ENCODE measurements at regions not wholly inside any gene's neighbourhood (a gene's known extent, or its start where the extent isn't known, plus 50 kb on each side); places are given as distances from the start of the nearest gene placed in this dataset.
A peak's percentile ranks its signal among the peaks of the same experiment; 100 is the strongest.

GRCh38 chr7:25714013-25714412 is 438.0 kb upstream of the NFE2L3 start:
- 82 to 87% methylated on average over 5 of the region's 5 CpGs for WGBS, 2 donors
- intact Hi-C loops (cut with DNase I), result no loop called here

DNA sequence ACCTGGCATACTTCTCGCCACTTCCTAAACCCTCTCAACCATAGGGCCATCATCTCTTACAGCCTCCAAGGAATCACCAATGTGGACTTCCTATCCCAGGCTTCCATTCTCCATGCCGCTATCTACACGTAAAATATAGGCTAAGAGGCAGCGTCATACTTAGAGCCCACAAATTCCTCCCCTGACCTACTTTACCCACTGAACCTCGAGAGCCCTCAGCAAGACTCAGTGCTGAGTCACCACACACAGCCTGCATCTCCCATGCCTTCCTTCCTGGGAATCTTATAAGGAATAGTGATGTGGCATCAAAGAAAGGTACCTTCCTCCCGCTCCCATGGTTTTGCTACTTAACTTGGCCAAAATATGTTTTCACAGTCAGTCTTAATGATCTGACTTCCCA is 435.6 kb upstream of the NFE2L3 start:
- 89 to 90% methylated on average over 6 of the region's 6 CpGs for WGBS, 2 donors
- TF ChIP-seq POLR2AphosphoS5 (IDR thresholded peaks at IDR 0.05), result no peak
- TF ChIP-seq EP300 (IDR thresholded peaks at IDR 0.05), result no peak
- no peak for TF ChIP-seq POLR2A (IDR thresholded peaks at IDR 0.05)
- TF ChIP-seq, protein P1, sequence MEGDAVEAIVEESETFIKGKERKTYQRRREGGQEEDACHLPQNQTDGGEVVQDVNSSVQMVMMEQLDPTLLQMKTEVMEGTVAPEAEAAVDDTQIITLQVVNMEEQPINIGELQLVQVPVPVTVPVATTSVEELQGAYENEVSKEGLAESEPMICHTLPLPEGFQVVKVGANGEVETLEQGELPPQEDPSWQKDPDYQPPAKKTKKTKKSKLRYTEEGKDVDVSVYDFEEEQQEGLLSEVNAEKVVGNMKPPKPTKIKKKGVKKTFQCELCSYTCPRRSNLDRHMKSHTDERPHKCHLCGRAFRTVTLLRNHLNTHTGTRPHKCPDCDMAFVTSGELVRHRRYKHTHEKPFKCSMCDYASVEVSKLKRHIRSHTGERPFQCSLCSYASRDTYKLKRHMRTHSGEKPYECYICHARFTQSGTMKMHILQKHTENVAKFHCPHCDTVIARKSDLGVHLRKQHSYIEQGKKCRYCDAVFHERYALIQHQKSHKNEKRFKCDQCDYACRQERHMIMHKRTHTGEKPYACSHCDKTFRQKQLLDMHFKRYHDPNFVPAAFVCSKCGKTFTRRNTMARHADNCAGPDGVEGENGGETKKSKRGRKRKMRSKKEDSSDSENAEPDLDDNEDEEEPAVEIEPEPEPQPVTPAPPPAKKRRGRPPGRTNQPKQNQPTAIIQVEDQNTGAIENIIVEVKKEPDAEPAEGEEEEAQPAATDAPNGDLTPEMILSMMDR (IDR thresholded peaks at IDR 0.05), result no peak
- intact Hi-C loops (cut with DNase I), result no loop called here

More at GRCh38 chr7:25714013-25714412, 438.0 kb upstream of the NFE2L3 start:
- no peak for TF ChIP-seq EP300 (IDR thresholded peaks at IDR 0.05)
- no peak for TF ChIP-seq POLR2AphosphoS5 (IDR thresholded peaks at IDR 0.05)
- TF ChIP-seq, protein P1 (IDR thresholded peaks at IDR 0.05), result no peak
- no peaks in the 10 kb centered on the region for H3K27me3 ChIP-seq
- H3K4me1 ChIP-seq, result peaks cover 0 to 63% (median 47%) of the 10 kb centered on the region in 4 donors
- no peak for DNase-seq
- no peaks in the 10 kb centered on the region for H3K9me3 ChIP-seq
- H3K27ac ChIP-seq, result peak overlapping the region in 1 of 4 donors; percentile 39
- no peaks in the 10 kb centered on the region for H3K36me3 ChIP-seq
- H3K4me3 ChIP-seq, result no peak overlapping the region

GRCh38 chr7:25718596-25718995 is 433.4 kb upstream of the NFE2L3 start:
- Histone ChIP-seq H3K4me3 (no peak overlapping the region), H3K27ac (peak overlapping the region in 2 of 4 donors; percentile 8 to 27), H3K9me3 (no peaks in the 10 kb centered on the region), H3K36me3 (no peaks in the 10 kb centered on the region), H3K4me1 (peaks cover 0 to 51% (median 32%) of the 10 kb centered on the region in 4 donors), H3K27me3 (no peaks in the 10 kb centered on the region)
- no peak for DNase-seq
- 79 to 89% methylated on average over 4 of the region's 4 CpGs for WGBS, 2 donors
- TF ChIP-seq EP300 (IDR thresholded peaks at IDR 0.05), result no peak
- no peak for TF ChIP-seq POLR2AphosphoS5 (IDR thresholded peaks at IDR 0.05)
- TF ChIP-seq, protein P1 (IDR thresholded peaks at IDR 0.05), result no peak
- no peak for TF ChIP-seq POLR2A (IDR thresholded peaks at IDR 0.05)
- intact Hi-C loops (cut with DNase I), result no loop called here

More for the DNA sequence above, 435.6 kb upstream of the NFE2L3 start:
- Histone ChIP-seq H3K9me3 (no peaks in the 10 kb centered on the region), H3K4me1 (peaks cover 0 to 62% (median 46%) of the 10 kb centered on the region in 4 donors), H3K27ac (peak overlapping the region in 1 of 4 donors; percentile 40), H3K36me3 (no peaks in the 10 kb centered on the region), H3K4me3 (no peak overlapping the region), H3K27me3 (no peaks in the 10 kb centered on the region)
- no peak for DNase-seq

- Histone ChIP-seq H3K27me3 (no peaks in the 10 kb centered on the region), H3K36me3 (no peaks in the 10 kb centered on the region), H3K4me1 (peaks cover 0 to 43% (median 25%) of the 10 kb centered on the region in 4 donors), H3K9me3 (no peaks in the 10 kb centered on the region), H3K4me3 (no peak overlapping the region), H3K27ac (no peak overlapping the region)
- no peak for DNase-seq
- intact Hi-C loops (cut with DNase I), result no loop called here
- no peak for TF ChIP-seq EP300 (IDR thresholded peaks at IDR 0.05)
- no peak for TF ChIP-seq POLR2AphosphoS5 (IDR thresholded peaks at IDR 0.05)
- TF ChIP-seq, protein P1 (IDR thresholded peaks at IDR 0.05), result no peak
- no peak for TF ChIP-seq POLR2A (IDR thresholded peaks at IDR 0.05)
- 92 to 95% methylated on average over 5 of the region's 5 CpGs for WGBS, 2 donors
Measured at GRCh38 chr7:25719190-25719896, 432.7 kb upstream of the NFE2L3 start.

All from sigmoid colon (tissue), 6 donors.